Body of pancreas (tissue), 4 donors: ENCODE measurements at regions not wholly inside any gene's neighbourhood (a gene's known extent, or its start where the extent isn't known, plus 50 kb on each side); places are given as distances from the start of the nearest gene placed in this dataset.

Experiments
- POLR2A ChIP-seq, 3 donors: fragments of 450-650 bp; IDR thresholded peaks; one replicate each; pipeline ENCODE4 v1.6.1; 2016; ENCODE audit warnings: antibody characterized with exemption in 3 of 3, mild to moderate bottlenecking in 2 of 3
- TF ChIP-seq, protein P1 (sequence below), 7 experiments: fragments of 450-650 bp in 4 of 7; fragments of 200-600 bp in 3 of 7; sonication (generic) in 3 of 7; IDR thresholded peaks; one replicate each; pipeline ENCODE4 v1.5.1; 2016 to 2019; ENCODE audit warnings: antibody characterized with exemption in 7 of 7

DNA sequence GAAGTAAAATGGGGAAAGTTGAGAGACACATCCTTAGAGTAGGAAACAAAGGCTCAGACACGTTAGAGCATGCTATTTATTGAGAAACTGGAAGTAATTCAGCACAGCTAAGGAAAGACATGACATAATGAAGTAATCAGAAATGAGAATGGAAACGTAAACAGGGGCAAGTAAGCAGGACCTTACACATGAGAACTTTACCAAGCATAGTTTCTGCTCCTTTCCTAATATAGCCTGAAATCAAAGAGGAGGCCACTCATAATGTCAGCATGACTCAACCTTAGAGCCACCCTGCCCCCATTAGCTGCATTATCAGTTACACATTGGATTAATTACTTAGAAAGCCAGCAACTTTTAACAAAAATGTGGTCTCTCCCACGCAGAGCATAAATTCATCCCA, 558.3 kb upstream of the GRIA3 start:
- TF ChIP-seq, protein P1, sequence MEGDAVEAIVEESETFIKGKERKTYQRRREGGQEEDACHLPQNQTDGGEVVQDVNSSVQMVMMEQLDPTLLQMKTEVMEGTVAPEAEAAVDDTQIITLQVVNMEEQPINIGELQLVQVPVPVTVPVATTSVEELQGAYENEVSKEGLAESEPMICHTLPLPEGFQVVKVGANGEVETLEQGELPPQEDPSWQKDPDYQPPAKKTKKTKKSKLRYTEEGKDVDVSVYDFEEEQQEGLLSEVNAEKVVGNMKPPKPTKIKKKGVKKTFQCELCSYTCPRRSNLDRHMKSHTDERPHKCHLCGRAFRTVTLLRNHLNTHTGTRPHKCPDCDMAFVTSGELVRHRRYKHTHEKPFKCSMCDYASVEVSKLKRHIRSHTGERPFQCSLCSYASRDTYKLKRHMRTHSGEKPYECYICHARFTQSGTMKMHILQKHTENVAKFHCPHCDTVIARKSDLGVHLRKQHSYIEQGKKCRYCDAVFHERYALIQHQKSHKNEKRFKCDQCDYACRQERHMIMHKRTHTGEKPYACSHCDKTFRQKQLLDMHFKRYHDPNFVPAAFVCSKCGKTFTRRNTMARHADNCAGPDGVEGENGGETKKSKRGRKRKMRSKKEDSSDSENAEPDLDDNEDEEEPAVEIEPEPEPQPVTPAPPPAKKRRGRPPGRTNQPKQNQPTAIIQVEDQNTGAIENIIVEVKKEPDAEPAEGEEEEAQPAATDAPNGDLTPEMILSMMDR (IDR thresholded peaks at IDR 0.05), result no peak
- no peak for TF ChIP-seq POLR2A (IDR thresholded peaks at IDR 0.05)
